Endometrium (tissue), 2 donors: ENCODE measurements at regions not wholly inside any gene's neighbourhood (a gene's known extent, or its start where the extent isn't known, plus 50 kb on each side); places are given as distances from the start of the nearest gene placed in this dataset.

ENCODE experiments used
- FAIRE-seq: peaks from 2 replicates; lab custom pipeline; 2012; peaks lifted over from hg19 to GRCh38; lab: Jason Lieb, UNC
- donor health status: control.
- donor health status: control.

DNA sequence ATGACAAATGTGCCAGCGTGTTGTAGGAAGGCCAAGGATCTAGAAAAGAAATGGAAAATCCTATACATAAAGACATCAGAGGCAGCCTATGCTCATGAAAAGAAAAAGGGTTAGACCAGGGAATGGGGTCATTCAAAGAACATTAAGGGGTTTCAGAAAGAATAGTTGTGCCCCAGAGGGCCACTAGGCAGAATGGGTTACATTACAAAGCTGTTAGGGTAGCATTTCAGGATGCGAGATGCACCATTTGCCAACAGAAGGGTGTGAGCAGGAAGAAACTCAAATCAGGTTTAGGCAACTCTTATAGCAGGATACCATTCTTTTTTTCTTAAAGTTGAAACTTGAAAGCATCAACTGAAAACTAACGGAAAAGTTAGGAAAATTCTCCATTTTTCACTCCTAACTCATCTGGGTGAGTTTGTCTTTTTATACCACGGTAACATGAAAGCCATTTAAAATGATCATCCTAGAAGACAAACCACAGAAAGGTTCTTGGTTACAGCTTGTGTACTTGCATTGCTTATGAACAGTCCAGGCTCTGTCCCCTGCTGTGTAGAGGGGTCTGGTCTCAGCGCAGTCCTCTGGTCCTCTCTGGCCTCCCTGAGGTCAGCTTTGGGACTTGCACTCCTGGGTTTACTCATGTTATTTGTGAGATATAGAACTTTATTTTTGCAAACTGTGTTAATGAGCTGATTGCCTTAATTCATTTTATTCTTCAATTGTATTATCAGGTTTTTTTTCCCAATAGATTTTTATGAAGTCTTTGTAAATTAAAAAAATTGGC is 209.1 kb downstream of the DACT1 start:
- FAIRE-seq = no peak

GRCh38 chr14:58848365-58848764 is 210.6 kb downstream of the DACT1 start:
- no peak for FAIRE-seq

DNA sequence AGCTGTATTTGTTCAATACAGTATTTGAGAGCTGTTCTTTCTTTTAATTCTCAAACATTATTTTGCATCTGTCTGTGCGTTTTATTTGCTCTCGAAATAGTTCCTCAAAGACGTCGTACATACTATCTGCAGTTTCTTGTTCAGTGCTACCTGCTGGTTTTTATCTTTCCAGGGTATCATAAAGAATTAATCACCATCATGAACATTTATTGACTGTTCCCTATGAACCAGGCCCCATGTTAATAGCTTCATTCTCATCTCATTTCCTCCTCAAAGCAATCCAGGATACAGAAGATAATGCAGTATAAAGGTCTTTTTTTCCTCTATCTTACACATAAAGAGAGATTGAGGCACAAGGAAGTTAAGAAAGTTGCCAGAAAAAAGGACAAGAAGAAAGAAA is 211.8 kb downstream of the DACT1 start:
- no peak for FAIRE-seq

GRCh38 chr14:58850011-58850410 is 212.2 kb downstream of the DACT1 start:
- FAIRE-seq = no peak

DNA sequence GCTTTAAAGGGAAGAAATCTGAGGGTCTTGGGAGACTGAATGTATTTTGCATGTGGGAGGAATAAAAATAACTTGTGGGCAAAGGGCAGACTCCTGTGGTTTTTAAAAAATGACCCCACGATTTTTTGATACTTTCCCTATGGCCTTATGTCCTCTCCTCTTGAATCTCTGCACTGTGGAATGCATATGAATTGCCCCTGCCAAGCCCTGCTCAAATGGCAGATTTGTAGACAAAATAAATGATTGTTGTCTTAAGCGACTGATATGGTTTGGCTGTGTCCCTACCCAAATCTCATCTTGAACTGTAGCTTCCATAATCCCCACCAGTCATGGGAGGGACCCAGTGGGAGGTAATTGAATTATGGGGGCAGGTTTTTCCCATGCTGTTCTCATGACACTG is 223.8 kb downstream of the DACT1 start:
- FAIRE-seq = no peak

- no peak for FAIRE-seq
These were observed 224.8 kb downstream of the DACT1 start for GRCh38 chr14:58862416-58863160.

DNA sequence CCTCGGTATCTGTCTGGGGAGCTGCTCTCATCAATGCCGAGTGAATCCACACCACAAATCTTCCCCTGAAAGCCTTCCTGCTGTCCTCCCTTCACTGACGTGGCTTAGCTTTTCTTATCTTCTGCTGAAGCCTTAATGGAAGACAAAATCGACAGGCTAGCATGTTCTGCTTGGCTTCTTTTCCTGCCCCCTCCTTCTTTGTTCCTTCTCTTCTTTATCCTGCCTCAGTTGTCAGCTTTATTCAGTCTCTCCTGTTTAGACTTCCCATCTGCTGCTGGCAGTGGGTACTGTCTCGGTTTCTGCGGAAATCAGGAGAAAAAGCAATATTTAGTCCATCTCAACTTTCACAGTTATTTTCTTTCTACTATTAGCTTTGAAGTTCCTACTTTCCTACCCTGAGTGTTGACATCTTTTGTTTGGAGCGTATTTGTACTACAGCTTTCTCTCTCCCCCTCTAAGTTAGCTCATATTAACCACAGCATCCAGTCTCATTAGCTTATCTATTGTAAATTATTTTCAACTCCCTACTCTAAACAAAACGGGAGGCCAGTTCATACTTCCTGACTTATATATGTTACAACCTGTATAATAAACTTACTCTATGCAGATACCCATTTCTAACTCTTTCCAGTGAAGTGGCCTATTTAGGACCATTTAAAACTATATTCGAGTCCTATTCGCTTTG is 226.0 kb downstream of the DACT1 start:
- FAIRE-seq = no peak

DNA sequence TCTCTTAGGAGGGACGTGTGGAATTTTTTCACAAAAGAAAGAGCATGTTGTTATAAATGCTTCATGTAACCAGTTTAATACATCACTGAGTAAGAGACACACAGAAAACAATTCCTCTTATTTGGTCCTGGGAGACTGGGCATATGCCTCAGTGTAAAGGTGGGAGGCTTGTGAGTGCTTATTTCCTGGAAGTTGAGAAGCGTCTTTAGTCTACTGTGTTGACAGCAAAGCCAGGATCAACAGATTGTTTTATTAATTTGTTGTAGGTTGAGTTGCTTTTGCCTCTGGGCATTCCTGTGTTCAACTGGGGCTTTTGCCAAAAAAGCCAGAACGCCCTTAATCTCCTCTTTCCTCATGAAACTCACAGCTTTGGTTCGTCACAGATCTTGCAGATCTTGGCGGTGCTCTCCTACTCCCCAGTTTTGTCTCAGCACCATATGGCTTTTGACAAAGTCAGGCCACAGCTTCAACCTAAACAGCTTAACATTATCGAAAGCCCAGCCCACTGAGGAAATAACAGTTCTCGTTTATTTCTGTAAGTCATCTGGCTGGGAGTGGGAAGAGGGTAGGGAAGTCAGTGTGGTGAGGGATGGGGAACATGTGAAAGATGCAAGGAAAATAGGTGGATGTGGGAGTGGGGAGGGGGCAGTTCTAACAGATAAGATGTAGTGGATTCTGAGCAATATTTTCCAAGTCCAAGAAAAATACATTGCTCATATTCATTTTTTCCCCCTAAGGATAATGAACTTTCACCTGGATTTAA is 227.2 kb downstream of the DACT1 start:
- peak; percentile 43 for FAIRE-seq

- no peak for FAIRE-seq
These were observed 227.9 kb downstream of the DACT1 start for GRCh38 chr14:58865514-58866281.

- no peak for FAIRE-seq
These were observed 228.6 kb downstream of the DACT1 start for GRCh38 chr14:58866391-58866790.

GRCh38 chr14:58870961-58871360 is 233.2 kb downstream of the DACT1 start:
- no peak for FAIRE-seq

DNA sequence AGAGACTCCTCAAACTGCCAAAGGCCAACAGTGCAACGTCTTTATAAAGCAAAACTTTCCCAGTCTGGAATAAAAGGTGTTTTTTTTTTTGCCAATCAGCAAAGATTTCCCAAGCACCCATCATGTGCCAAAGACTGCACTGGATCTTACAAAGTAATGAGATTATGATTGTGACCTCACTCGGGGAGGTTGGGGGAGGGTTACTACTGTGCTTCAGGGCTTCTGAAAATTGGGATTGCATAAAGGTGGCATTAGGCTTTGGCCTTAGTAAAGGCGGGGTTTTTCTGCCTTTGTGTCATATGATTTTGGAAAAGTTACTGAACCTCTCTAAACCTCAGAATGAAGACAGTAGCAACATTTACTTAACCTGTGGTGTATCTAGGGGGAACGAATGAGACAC is 233.8 kb downstream of the DACT1 start:
- FAIRE-seq = no peak

DNA sequence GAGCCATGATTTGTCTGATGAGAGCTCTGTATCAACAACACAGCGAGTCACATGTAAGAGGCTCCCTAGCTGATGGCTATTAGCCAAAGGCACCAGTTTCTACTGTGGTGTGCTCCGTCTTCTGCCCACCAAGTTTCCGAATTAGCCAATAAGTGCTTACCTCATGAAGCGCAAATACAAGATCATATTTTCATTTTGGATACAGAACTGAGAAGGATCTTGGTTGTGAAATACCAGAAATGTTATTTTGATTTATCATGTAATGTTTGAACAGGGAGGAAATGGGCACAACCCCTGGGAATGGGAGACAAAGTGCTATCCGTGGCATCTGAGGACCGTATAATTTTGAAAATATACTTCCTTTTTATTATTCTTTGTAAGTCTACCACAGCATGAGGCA is 234.3 kb downstream of the DACT1 start:
- FAIRE-seq = no peak

DNA sequence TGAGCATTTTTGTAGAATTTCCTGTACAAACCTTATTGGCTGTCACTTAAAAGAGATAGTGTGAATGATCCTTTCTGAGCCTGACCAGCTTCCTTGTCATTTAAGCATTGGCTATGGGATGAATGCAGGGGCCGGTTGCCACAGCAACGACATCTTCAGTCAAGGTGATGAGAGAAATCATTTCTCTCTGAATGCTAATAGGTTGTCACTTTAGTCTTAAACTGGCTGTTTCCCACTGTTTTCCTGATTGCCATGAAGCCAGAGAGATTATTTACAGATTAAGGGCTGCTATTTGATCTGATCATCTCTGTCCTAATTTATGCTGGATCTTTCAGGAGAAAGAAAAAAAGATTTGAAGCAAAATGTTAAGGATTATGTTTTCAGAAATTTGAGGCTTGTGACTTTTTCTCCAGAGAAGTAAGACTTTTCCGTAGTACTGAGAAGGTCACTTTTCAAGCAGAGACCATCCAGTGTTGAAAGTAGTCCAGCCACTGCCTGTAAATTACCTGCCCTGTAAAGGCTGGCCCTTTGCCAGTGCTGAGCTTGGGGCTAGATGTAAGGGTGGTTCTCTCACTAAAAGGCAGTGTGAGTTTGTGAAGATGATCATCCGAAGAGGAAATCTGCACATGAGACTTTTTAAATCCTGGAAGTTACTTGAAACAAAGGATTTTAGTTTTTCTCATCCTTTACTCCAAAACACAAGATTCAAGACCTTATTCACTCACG is 235.6 kb downstream of the DACT1 start:
- FAIRE-seq = no peak

DNA sequence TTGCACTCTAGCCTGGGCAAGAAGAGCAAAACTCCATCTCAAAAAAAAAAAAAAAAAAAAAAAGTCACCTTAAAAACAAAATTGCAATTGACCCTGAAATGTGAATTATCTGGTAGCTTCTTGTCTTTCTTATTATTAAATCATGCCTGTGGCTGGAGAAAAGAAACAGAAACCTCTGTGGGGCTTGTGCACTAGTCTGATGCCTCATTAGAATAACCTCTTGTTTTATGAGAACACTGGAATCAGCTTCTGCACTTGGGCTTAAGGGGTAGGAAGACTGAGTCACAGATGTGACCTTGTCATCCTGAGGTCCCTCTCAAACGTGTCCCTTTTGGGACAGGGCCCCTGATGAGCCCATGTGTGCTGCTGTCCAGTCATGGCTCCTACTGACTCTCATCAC is 237.9 kb downstream of the DACT1 start:
- no peak for FAIRE-seq

DNA sequence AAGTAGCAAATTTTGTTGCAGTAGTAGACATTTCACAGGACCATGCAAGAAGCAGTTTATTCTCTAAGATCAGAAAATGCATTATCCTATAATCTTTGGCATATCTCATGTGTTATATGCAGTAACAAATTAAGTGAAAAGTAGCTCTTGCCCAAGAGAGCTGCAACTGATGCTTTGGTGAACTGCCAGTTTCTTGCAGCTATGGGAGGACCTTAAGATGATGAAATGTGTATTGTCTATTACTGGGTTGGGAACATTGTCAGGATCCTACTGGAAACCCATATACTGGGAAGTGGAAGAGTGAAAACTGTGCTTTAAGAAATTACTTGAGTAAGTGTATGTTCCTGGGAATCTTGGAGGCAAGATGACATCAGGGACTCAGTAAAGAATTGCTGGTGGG is 238.8 kb downstream of the DACT1 start:
- no peak for FAIRE-seq

DNA sequence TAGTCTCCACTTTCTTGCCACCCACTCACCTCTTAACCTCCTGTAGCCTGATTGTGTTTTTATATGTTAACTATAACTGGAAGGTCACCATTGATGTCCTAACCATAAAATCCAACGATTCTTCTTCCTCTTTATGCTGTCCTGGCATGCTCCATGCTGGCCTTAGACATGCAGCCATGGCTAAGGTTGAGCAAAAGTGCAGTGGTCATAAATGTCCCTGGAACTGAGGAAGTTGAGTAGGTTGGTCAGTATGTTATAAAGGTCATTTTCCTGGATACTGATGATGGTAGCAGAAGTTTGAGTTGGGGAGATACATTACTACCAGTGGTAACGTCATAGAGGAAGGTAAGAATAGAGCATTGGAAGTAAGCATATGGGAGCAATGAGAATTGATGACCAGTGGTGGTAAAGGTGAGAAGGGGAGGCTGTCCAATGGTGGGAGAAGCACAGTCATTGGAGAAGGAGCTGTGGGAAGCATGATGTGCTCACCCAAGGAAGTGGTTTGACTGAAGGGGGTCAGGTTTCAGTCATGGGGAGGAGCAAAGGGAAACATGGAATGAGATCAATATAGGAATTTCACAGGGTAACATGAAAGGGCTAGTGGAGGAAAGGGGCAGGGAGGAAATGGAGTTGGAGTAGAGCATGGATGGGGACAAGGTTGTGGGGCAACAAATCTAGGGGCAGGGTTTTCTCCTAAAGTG is 240.8 kb downstream of the DACT1 start:
- no peak for FAIRE-seq

DNA sequence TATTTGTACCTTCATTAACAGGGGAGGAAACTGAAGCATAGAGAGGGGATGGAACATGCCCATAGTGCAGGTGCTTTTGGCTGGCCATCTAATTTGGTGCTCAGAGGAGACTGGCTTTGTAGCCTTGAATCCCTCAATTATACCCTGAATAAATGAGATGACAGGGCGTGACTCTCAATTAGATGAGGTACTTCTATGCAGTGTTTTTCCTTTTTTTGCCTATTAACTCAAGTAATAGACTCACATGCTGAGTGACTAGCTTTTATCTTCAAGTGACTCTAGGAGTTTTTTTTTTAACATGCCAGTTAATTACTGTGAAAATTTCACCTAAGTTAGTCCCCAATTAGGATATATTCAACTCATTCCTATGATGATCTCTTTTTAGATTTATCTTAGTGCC is 243.7 kb downstream of the DACT1 start:
- no peak for FAIRE-seq

- FAIRE-seq = peak; percentile 63
These were observed 244.8 kb downstream of the DACT1 start for GRCh38 chr14:58882577-58883018.

GRCh38 chr14:58884442-58884841 is 246.7 kb downstream of the DACT1 start:
- no peak for FAIRE-seq
